ENCODE measurements at regions not wholly inside any gene's neighbourhood (a gene's known extent, or its start where the extent isn't known, plus 50 kb on each side); places are given as distances from the start of the nearest gene placed in this dataset.
"Not testable (repeated sequence)": the region's sequence is repeated elsewhere in the genome, so short reads cannot be mapped to it uniquely, and the experiment has no call there.

GRCh38 chr15:69660114-69660513 lies 207.5 kb downstream of the RPLP1 start:
- no peak for DNase-seq (ENCODE audit: low read depth)

GRCh38 chr15:69660658-69661405 lies 208.2 kb downstream of the RPLP1 start:
- no peak for DNase-seq (ENCODE audit: low read depth)

DNA sequence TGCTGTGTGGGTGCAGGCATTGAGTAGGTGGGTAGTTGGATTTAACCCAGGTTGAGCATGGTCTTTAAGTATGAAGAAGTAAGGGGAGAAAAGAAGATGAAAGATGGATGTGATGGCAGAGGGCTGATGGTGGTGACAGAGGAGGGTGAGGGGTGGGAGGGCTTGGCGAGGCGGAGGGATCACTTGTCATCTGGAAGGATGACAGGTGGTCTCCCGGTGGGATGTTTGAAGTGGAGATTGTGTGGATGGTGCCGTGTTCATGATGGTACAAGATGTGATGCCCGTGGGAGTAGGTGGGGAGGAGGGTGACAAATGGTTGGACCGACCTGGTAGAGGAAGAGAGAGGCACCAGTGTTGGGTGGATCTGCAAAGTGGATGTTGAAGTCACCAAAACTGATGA lies 208.8 kb downstream of the RPLP1 start:
- no peak for DNase-seq (ENCODE audit: low read depth)

- no peak for DNase-seq (ENCODE audit: low read depth)
These were observed 209.4 kb downstream of the RPLP1 start for GRCh38 chr15:69661871-69662644.

DNA sequence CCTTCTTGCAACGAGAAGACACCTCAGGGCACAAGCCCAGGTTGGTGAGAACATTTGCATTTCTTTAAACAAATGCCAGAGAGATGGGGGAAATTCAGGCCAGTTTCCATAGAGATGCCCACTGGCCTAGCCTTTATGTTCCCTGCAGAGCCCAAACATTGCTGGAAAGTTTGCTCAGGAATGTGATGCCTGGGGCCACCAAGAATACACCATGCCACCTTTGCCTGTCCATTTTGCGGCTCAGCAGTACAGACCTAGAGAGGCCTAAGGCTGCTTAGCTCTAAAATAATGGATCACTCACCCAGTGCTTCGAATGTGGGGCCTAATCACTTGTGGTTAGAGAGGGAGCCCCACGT lies 210.0 kb downstream of the RPLP1 start:
- no peak for DNase-seq (ENCODE audit: low read depth)

DNA sequence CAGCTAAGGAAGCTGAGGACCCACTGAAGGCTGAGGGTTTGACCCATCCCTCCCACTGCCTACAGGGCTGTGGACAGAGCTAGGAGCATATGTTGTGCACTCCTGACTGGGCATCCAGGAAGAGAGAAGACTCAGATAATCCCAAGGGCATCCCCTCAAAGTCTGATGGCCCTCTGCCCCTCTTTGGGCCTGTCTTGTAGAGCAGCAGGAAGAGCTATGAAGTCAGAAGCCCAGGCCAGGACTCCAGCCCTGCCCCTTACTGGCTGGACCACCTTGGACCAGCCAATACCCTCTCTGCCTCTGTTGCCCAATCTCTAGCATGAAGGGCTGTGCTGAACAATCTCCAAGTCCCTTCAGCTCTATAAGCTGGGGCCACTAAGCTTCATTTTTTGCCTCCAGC lies 210.8 kb downstream of the RPLP1 start:
- DNase-seq (ENCODE audit: low read depth) = no peak

GRCh38 chr15:69663982-69664381 lies 211.4 kb downstream of the RPLP1 start:
- no peak for DNase-seq (ENCODE audit: low read depth)

DNA sequence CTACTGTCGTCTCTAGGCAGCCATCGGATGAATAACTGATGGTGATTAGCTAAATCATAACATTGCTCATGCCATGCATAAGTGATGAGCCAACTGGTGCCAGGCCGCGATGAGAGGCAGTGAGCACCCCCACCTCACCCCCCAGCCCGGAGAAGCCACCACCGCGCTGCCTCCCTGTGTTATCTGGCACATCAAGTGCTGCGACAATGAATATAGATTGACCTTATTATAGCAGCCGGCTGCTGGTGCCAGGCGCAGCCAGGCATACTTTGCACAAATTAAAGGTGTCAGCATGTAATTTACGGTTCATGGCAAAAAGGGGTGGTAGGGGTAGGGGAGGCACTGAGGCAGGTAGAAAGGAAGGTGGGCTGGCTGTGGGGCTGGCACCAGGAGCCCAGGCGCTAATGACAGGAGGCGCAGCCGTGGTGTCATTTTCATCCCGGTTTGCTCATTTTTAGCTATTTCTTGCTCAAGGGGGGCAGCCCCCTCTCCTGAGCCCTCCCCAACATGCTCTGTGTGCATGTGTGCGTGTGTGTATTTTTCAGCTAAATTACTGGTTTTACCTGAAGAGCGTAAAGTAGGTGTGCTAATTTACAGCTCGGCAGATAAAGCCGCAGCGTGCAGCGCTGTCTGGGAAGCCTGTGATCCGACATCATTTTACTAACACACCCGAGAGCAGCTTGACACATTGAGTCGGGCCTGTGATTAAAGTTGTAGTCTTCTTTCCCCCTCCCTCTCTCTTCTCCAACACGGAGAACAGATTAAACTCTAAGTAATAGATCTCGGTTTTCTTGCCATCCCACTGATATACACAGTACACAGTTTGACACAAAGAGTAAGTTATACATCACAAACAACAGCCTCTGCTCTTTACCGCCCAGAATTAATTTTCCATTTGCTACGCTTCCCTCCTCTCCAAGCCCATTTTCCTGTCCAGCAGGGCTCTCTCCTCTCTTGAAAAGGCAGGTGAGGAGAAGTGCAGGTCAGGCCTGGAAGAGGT lies 212.3 kb downstream of the RPLP1 start:
- no peak for DNase-seq (ENCODE audit: low read depth)

GRCh38 chr15:69665641-69666111 lies 213.1 kb downstream of the RPLP1 start:
- DNase-seq (ENCODE audit: low read depth) = no peak

DNA sequence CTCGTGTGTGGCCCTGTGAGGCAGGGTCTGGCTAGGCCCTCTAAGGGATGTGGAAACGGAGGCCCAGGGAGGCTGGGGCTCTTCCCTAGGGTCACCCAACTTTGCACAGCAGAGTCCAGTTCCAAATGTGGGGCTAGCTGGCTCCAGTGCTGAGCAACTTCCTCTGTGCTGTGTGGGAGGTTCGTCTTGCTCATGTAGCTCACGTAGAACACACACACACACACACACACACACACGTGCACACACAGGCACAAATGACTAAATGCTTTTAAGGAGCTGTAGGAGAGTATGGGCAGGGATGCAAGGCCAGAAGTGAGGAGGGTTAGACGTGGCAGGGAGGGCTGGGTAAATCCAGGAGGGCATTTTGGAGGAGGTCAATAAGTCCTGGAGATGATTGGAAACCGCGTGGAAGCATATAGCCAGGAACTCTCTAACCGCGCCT lies 213.8 kb downstream of the RPLP1 start:
- no peak for DNase-seq (ENCODE audit: low read depth)

DNA sequence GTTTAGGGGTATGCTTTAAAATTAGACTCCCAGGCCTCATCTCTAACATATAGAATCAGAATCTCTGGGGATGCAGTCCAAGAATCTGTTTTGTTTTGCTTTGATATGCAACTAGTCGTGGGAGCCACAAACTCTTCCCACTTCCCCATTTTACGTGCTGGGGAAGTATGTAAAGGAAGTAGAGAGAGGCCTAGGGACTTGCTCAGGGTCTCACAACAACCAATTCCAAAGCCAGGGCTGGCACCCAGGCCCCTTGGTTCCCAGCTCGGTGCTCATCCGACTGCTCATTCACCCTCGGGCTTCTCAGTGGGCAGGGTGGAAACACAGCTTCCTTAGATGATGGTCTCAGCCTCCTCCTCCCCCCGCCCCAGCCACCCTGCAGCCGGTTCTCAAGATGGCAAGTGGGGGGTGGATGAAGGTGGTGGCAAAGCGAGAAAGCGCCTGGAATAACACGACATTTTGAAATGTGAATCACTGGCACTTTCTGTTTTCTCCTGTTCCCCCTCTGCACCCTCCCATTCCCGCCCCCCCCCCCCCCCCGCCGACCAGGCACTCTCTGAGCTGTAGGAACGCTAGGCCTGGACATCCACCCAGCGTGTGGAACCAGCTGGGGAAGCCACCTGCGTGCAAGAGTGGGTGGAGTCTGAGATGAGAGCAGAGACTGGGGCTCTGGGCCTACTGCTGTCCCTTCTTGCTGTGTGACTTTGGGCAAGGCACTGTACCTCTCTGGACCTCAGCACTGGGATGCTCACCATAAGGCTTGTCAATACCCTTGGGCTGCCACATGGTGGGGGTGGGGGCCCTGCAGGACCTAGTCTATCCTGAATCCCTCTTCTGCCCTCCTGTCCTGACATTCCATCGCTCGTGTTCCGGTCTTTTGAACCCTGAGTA lies 214.5 kb downstream of the RPLP1 start:
- DNase-seq (ENCODE audit: low read depth) = no peak

DNA sequence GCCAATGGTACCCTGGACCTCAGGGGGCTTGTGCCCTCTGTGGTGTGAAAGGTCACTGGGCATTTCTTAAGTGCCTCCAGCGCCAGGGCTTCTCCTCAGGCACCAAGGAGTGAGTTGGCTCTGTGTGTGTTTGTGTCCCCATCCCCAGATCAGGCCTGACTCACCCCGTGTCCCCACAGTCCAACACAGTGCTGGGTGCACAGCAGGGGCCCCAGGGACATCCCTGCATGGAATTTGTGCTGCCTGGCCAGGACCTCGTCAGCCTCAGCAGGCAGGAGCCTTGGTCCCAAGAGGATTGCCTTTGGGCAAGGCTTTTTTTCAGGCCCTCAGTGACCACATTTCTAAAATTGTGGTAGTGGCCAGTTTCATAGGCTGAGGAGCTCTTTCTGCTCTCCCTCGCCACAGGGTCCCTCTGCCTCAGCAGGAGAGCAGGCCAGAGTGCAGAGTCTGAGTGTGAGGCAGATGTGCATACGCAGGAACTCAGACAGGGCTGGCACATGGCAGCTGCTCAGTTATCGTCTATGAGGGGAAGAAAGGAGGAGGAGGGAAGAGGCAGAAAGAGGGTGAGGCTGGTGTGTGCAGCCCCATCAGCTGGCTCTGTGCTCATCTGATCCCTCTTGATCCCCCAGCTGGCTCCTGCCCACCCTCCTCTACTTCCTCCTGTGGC lies 215.6 kb downstream of the RPLP1 start:
- no peak for DNase-seq (ENCODE audit: low read depth)

DNA sequence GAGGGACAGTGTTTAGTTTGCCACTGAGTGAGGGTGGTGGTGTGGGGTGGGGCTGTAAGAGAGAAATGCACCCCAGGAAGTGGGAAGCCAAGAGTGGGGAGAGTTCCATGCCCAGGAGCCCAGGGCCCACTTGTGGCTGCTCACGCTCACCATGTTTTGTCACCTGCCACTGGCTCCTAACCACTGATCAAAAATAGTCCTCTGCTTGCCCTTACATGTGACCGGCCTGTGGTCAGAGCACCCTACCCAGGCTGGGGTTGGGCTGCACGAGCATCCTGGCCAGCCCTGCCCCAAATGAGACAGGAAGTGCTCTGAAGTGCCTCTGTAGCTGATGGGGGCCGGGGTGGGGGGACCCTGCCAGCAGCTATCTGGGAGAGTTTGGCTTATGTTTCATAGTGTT lies 216.3 kb downstream of the RPLP1 start:
- DNase-seq (ENCODE audit: low read depth) = no peak

DNA sequence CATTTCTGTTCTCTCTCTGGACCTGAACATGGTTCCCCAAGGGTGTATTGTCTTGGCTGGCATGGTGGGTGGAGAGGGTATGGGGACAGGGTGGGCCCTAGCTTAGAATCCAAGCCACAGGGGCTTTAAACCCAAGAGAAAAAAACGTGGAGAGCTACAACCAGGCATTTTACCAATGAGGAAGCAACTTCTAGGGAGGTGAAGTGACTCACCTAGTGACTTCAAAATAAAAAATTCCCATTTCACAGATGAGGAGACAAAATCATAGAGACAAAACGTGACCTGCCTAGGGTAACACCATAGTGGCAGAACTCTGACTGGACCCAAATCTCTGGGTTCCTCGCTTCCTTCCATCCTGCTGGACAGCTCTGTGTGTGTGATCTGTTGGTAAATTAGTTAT lies 216.8 kb downstream of the RPLP1 start:
- DNase-seq (ENCODE audit: low read depth) = no peak

DNA sequence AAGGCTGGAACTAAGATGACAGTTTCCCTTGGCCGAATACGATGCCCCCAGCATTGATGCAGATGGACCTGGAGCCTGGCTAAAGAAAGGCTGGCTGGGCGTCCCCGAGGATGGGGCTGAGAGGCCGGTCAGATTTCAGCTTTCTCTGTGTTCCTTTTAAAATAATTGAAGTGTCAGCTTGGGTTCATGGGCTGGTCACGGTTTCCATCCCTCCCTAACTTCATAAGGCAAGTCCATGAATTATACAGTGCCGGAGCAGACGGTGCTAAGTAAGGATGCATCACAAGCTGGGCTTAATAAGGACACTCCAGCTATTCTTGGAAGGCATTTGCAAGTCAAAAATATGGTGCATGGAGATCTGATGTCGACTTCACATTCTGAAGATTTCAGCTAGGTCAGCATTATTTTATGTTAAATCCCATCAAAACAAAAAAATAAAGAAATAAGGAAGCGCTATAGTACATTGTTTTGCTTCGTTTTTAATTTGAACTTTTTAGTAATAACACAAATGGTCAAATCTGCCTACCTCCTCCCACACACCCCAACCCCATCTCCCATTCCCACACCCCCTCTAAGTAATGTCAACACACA lies 220.8 kb downstream of the RPLP1 start:
- no peak for DNase-seq (ENCODE audit: low read depth)

- DNase-seq (ENCODE audit: low read depth) = no peak
These were observed 223.1 kb downstream of the RPLP1 start for GRCh38 chr15:69675731-69676130.

DNA sequence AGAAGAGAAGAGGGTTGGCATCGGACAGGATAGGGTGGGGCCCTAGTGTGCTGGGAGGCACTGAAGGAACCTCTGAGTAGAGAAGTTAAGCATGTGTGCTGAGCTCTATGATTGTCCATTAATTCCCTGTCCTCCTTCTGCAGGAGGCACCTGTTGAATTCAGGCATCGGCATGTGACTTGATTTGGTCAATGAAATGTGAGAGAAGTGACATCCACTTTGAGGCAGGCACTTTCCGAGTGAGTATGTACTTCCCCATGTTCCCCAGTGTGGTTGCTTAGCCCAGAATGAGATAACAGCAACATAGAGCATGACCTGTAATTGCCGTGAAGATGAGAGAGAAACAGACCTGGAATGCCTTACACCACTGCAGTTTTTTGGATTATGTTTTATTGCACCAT lies 224.8 kb downstream of the RPLP1 start:
- DNase-seq (ENCODE audit: low read depth) = no peak

- no peak for DNase-seq (ENCODE audit: low read depth)
These were observed 227.1 kb downstream of the RPLP1 start for GRCh38 chr15:69679623-69680228.

- DNase-seq (ENCODE audit: low read depth) = not testable (repeated sequence)
These were observed 232.2 kb downstream of the RPLP1 start for GRCh38 chr15:69684823-69685222.
